SHP77 (cell line): ENCODE measurements at regions not wholly inside any gene's neighbourhood (a gene's known extent, or its start where the extent isn't known, plus 50 kb on each side); places are given as distances from the start of the nearest gene placed in this dataset.
"Not testable (repeated sequence)": the region's sequence is repeated elsewhere in the genome, so short reads cannot be mapped to it uniquely, and the experiment has no call there.

ENCODE experiments used
- DNase-seq, 2 experiments: peaks; one replicate each; lab custom pipeline; 2025; lab: John Stamatoyannopoulos, UW

DNA sequence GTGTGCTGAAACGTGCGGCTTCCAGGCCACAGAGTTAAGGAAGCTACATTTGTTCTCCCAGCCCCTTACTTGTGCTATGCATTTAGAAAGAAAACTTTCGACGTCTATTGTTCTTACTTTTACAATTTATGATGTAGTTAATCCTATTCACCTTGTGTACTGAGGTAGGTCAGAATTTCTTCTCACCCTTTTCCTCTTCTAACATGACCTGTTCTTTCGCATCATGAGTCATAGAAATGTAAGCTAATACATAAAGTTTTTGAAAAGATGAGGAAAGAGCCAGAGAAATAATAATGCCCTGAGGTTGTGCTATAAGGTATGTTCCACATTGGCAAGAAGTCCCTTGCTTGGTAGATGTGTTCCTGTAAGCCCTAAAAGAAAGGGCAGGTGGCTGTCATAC lies 298.3 kb downstream of the TRIML1 start:
- DNase-seq, result no peak

DNA sequence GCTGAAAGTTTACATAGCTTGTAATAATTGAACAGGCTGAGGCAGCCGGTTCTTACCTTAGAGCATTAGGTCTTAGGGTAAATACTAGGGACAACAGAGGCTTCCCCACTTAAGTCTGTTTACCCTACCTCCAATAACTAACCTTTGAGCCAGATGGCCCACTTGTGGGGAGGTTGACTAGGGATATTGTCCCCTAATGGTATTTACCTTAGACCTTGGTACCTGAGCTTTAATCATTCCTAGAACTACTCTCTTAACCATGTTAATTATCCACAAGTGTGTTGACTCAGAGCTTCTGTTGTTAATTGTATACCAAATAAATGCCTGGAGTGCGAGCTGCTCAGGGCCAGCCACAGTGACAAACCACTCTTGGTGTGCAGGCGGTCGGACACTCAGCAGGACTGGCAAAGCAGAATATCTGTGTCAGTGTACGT lies 299.2 kb downstream of the TRIML1 start:
- DNase-seq, result peak; percentile 81 to 86

DNA sequence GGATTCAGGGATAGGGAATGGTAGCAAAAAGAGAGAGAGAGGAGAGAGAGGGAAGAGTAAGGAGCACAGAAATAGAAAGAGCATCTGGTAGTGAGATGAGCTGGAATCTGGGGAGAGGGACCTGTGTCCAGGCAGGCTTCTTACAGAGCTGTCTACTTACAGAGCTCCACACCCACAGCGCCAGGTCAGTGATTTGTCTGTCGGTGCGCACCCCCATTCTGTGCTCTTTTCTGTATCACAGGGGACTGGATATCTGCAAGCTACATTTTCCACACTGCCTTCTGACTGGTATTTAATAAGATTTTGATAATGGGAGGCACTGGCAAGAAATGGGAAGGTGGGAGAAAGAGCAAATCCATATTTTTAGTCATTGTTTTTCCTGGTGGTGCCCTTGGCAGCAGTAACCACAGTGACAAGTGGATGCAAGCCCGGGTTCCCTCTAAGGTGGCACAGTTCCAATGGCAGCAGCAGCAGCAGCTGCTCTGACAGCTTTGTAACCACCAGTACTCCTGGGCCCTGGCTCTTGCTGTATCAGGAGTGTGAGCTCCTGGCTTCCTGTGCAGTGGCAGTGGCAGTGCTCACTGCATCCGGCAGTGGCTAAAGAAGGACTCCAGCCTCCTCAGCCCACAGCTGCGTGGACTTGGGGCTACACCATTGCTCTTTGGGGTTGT lies 300.5 kb downstream of the TRIML1 start:
- DNase-seq, result peak; percentile 95 to 97

DNA sequence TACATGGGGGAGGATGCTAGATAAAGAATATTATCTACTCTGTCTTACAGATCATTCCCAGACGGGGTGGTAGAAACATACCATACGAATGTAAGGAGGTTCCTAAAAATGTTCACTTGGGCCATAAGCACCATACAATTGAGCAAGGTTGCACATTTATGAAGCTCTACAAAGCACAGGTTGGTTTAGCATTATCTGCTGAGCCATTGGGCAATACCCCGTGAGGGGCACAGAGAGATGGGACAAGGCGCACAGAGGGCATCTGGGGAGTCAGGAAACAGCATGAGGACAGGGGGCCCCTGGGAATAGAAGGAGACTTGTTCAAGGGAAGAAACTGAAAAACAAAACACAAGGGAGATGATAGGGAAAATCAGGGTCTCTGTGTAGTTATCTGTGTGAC lies 305.3 kb downstream of the TRIML1 start:
- no peak for DNase-seq

DNA sequence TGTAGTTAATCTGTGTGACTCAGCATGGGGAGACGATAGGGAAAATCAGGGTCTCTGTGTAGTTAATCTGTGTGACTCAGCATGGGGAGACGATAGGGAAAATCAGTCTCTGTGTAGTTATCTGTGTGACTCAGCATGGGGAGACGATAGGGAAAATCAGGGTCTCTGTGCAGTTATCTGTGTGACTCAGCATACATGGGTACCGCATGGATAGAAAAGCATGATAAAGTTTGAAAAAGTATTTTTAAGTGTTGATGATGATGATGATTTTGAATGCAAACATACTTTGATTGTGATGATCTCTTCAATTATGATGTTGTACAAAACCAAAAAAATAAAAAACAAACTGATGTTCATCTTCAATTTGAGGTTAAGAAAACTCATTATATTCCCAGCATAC lies 309.8 kb downstream of the TRIML1 start:
- DNase-seq, result not testable (repeated sequence)

DNA sequence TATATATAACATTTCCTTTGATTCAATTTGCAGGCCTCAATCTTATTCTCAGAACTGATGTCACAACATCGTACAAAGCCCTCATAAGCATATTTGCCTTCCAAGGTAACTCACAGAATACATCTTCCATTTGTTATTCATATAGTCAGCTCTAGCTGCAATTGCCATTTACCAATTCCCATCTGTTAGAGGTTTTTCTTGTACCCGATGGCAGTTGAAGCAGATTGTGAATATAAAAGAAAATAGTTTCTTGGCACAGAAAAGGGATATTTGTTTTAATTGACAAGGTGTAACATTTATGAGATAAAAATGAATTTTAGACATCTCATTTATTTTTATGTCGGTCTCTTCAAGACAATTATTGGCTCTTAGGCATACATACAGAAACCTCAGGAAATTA lies 311.3 kb downstream of the TRIML1 start:
- no peak for DNase-seq

DNA sequence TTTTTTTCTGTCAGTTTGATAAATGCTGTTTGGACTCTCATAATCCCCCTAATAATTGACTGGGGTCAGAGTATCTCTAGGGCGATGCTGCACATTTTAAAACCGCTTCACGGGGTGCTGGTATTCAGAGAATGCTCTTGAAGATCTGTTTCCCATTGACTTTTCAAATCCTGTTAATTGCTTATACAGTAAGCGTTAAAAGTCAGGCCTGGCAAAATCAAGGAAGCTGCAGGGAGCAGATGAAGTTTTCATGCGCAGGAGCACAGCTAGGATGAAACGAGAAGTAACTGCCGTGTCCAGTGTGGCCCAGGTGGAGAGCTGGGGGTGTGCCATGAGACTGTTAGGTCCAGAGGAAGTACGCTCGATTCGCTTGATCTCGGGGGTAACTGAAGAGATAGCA lies 312.9 kb downstream of the TRIML1 start:
- no peak for DNase-seq

DNA sequence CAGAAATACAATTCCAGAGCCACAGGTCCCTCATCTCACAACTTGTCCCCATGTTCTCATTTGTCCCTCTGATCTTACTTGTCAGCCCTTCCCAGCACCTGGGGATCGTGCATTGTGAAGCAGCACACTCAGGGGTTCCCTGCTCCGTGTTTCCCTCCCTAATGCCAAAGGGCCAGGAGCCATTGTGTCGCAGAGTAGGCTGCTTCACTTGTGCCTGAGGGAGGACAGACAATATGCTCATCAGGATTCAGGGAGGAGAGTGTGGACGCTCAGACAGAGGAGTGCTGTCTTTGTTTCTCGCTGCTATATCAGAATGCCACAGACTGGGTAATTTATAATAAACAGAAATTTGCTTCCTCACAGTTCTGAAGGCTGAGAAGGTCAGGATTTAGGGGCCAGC lies 315.3 kb downstream of the TRIML1 start:
- no peak for DNase-seq

DNA sequence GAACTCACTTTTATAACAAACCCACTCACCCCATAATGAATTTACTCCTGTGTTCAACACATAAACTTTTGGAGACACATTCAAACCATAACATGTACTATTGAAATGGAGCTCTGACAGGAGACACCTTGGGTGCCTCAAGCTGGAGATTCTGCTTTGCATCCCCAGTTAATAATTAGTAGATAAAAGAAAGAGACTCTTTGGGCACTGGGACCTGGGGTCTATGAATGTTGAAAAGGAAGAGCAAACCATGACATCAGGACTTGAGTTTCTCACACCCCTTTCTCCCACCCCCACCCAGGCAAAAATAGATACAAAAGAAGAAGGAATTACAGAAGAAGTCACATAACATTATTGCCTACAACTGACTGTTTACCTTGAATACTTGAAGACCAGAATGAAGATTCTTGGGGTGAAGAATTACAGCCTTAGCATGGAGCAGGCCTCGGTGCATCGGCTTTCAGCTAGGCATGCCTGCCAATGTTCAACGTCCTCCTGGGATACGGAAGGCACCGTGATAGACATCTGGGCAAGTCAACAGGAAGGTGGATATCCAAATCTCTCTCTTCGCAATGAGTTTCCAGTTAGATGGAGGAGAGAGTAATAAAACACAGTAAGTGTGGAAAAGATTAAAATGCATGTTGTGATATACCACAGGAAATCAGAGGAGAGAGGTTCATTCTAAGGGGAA lies 316.0 kb downstream of the TRIML1 start:
- no peak for DNase-seq

DNA sequence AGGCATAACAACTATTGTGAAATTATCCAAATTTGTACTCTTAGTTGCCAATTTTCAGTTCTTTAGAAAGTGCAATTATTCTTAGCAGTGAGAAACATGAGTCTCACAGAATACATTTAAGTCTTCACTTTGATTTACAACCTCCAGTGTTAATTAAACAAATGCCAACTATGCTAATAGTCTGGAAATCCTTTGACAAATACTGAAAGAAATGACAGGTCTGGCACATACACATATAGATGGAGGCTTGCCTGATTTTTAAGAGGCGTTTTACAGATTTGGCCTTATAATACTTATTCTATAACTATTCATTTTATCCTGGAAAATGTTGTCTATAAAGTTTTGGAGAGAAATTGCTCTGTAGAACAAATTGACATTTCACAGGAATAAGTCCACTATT lies 320.1 kb downstream of the TRIML1 start:
- DNase-seq, result no peak

DNA sequence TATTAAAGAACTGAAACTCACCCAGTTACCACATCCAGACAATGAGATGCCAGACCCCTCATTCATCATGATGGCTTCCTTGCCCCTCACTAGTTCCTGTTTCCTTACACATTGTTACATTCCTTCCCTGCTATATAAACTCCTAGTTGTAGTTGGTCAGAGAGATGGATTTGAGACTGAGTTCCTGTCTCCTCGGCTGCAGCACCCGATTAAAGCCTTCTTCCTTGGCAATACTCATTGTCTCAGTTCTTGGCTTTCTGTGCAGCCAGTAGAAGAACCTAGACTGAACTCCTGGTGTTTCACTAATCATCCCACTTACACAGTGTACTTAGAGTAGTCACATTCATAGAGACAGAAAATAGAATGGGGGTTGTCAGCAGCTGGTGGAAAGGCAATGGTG lies 324.7 kb downstream of the TRIML1 start:
- DNase-seq, result no peak

DNA sequence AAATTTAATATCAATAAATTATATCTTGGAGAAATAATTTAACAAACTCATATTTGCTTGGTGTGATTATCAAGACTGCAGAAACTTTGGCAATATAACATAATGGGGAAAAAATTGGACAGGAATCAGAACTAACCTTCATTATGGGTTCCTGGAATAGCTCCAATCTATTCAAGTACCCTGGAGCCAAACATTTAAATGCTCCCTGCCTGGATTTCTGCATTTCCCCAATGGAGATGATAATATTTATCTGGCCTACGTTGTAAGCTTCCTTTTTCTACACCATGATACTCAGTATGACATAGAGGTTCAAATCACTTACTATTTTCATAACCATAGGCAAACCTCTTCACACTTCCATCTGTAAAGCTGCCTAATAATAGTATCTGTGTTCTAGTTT lies 326.8 kb downstream of the TRIML1 start:
- no peak for DNase-seq

DNA sequence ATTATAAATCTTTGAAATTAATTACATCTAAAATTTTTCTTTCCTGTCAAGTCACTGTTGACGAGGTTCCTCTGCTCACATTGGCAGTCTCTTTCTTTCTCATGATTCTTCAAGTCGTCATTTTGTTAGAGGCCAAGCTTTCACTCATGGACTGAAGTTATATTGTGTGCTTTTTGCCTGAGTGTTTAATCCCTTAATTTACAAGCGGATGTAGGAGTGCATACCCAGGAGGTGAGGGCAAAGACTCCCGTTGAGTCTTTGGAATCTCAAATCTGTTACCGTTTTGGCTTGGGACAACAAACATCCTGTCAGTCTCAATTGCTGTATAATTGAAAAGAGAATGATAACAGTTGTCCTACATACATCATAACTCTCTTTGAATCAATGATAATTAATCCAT lies 345.0 kb downstream of the TRIML1 start:
- no peak for DNase-seq

DNA sequence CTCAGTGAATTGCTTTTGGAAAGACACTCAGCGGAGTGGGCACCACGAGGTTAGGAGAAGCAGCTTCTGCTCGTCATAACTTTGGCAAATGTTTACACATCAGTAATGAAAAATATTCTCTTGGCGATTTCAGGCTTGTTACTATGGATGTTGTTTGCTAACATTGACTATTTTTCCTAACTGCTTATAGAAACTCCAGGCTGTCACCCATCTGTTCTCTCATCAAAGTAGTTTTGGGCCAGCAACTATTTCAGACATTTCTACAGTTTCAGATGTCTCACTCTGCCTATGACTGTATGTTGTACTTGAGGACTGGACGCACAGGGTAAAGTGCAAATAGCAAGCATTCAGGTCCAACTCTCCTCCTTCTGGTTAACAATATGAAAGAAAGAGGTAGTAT lies 346.7 kb downstream of the TRIML1 start:
- DNase-seq, result no peak

DNA sequence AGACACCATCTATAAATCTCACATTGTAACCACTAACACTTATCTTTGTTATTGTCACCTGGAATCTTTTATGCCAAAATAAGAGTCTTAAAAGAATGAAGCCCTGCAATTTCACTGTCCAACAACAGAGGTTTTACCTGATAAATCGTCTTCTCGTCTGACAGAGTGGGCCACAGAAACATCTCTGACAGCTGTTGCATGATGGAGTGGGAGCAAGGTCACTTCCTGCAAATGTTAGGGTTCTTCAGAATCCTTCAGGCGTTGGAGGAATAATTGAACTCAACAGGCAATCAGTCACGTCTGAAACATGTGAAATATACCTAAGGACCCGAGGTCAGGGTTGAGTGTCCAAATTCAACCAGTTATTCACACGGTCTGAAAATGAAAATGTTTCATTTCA lies 353.6 kb downstream of the TRIML1 start:
- no peak for DNase-seq

DNA sequence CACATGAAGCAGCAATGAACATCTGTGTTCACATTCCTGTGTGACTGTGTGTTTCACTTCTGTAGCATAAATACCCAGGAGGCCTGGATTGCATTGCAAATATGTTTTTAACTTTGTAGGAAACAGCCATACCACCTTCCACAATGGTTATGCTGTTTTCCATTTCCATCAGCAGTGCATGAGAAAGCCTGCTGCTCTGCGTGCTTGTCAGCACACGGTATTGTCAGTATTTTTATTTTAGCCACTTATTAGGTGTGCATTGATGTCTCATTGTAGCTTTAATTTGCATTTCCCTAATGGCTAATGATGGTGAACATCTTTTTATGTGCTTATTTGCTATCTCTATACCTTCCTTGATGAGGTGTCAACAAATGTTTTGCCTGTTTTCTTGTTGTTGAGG lies 355.9 kb downstream of the TRIML1 start:
- DNase-seq, result no peak

DNA sequence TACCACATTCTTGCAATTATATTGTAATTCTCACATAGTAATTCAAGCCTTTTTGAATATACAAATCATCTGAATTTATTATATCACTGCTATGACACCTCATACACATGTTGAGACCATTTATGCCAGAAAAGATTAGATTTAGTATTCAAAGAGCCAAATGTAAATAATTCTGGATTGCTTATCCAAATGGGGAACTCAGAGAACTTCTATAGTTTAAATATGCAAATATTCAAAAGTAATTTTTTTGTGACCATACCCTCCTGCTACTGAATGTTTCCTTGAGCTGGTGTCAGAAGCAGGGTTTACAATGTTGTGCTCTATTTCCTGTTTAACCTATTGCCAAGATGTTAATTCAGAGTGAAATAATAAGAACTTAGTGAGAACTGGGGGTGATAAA lies 372.2 kb downstream of the TRIML1 start:
- no peak for DNase-seq

DNA sequence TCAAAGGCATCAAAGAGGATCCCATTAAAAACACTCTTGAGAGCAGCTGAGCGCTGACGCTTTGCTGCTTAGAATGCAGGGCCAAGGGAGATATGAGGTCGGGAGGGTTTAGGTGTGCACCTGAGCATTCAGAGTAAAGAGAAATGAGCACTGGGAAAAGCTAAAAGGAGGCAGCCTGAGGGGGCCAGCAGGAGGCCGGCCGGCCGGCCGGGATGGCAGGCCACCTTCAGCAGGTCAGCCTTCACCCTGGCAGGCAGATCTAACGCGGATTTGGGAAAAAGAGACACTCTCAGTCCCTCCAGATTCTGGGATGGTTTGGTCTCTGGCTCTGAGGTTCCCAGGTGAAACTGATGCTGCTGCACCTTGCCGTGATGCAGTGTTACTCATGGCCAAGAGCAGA lies 393.5 kb downstream of the TRIML1 start:
- no peak for DNase-seq

DNA sequence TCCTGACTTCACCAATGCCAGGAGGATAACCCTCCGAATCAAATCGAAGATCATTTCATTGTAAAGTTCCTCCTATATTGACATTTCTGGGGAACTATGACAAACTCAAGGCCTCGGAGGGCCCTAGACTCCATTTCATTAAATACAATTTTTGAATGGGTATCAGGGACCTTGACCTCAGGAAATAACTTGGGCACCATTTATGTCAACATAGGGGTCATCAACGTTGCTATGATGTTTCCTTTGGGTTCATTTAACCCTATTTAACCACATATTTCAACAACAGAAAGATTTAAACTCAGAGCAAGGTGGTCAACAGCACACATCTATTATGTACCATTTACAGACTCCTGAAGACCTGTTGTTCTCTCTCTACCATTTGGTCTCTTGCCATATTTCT lies 395.1 kb downstream of the TRIML1 start:
- no peak for DNase-seq

DNA sequence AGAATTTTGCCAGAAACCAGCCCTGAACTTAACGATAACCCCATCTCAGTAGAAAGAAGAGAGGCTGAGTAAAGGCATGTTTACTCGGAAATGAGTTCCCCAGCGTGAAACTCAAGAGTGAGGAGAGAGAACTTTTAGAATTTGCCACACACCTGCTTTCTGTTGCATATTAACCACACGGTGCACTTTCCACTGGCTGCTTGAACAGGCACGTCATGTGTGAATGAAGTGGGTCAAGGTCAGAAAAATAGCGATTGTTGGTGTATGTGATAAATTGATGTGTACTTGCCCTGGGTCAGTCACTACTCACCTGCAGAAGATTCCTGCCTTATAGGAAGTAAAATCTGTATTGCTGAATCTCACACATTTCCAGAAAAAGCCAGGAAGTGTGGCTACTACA lies 395.7 kb downstream of the TRIML1 start:
- no peak for DNase-seq

DNA sequence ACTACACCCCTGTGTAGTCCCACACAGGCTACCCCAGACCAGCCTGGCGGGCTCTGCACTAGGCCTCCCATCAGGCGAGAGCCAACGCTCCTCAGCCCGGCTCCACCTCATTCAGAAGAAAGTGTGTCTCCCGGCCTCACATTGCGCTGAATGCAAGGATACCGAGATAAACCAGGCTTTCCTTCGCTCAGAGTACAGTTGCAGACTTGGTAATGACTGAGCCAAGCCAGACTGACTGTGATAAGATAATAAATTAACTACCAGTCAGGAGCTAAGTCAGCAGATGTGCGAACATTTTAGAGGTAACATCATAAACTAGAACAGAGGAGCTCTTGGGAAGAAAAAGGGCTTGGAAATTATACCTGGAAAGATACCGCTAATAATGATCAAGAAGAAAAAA lies 397.6 kb downstream of the TRIML1 start:
- no peak for DNase-seq

DNA sequence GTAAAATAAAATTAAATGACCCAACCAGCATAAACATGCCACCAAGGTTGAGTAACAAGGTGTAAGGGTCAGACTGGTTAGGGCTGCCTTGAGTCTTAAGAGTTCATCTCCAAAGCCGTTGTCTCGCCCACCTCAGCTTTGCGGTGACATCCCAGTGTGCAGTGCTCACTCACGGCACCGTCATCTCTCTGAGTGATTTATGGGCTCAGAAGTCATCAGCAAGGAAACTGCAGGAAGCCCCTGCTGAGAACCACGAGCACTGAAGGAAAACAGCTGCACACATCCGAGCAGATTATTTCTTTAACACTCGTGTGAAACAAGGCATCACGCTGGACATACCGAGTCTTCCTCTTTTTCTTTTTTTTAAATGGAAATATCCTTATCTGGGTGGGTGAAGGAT lies 411.1 kb downstream of the TRIML1 start:
- DNase-seq, result no peak

DNA sequence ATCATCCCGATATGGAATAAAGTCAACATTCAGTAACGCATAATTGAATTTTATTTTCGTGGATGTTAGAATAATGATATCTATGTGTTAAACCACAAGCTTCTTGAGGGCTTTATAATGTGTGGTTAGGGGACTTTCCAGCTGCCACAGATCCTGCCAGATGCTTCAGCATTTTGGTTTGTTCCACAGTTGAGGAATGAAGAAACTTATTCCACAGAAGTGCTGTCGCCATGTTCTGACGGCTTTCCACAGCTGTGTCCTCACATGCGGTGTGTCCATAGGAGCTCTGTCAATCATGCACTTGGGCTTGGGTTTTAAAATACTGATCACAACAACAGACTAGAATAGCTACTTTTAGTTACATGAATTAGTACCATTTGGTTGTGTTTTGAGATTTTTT lies 411.9 kb downstream of the TRIML1 start:
- no peak for DNase-seq

DNA sequence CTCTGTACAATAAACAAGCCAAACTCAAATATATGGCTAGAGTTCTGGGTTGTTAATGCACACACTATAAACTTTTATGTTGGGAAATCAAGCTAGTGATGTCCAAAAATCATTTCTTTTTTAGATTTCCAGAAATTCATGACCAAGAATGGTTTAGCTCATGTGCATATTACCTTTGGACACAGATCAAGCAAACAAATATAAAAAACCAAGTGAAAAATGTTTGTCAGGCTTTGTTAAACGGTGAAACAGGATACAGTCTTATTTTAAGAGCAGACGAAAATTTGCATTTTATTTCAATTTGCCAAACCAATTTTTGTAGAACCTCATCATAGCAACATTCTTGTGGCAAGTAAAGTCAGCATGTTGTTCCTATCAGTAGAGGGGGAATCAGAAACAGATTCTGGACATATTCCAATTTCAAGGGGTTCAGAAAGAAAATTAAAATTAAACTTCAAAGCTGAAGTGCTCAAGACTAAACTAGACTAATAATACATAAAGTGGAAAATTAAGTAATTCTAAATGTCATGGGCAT lies 413.6 kb downstream of the TRIML1 start:
- no peak for DNase-seq
